ENCODE measurements at regions not wholly inside any gene's neighbourhood (a gene's known extent, or its start where the extent isn't known, plus 50 kb on each side); places are given as distances from the start of the nearest gene placed in this dataset.

- no peak for DNase-seq (ENCODE audit: low read depth)
Observed at GRCh38 chr6:154885214-154885613, 109.9 kb upstream of the TIAM2 start.

GRCh38 chr6:154886016-154886415, 109.1 kb upstream of the TIAM2 start:
- DNase-seq (ENCODE audit: low read depth), result no peak

- DNase-seq (ENCODE audit: low read depth), result no peak
Observed at GRCh38 chr6:154886471-154886870, 108.6 kb upstream of the TIAM2 start.

DNA sequence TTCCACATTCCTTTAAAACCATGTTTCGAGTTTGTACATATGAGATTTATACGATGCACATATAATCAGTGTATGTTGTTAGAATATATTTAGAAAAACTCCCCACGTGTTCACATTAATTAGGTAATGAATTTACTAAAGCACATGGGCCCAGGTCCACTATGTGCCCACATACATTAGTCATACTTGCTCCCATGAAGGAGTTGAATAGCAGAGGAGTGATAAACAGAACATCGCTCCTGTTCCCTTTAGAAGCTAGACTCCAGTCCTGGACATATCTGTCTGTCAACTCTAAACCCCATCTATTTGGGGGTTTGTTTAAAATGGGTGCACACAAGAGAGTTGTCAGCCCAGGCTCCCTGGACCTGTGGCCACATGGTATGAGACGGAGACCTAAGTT, 108.1 kb upstream of the TIAM2 start:
- DNase-seq (ENCODE audit: low read depth), result no peak

- DNase-seq (ENCODE audit: low read depth), result no peak
Observed at GRCh38 chr6:154888421-154889295, 106.5 kb upstream of the TIAM2 start.

GRCh38 chr6:154890874-154891273, 104.2 kb upstream of the TIAM2 start:
- no peak for DNase-seq (ENCODE audit: low read depth)

DNA sequence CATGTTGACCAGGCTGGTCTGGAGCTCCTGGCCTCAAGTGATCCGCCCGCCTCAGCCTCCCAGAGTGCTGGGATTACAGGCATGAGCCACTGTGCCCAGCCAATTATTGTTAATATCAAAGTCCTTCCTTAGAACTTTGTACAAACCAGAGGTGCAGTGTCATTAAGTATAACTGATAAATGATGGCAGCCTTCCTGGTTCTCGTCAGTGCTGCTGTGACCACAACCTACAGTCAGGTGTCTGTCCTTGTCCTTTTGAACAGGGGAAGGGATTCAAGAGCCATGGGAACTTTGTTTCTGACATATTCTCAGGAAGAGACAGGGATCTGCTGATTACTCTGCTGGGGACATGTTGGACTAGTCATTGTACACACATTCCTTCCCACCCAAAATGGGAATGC, 103.2 kb upstream of the TIAM2 start:
- DNase-seq (ENCODE audit: low read depth), result no peak

- DNase-seq (ENCODE audit: low read depth), result no peak
Observed at GRCh38 chr6:154893917-154894316, 101.2 kb upstream of the TIAM2 start.

- DNase-seq (ENCODE audit: low read depth), result no peak
Observed at GRCh38 chr6:154894902-154895301, 100.2 kb upstream of the TIAM2 start.

- no peak for DNase-seq (ENCODE audit: low read depth)
Observed at GRCh38 chr6:154895841-154896240, 99.3 kb upstream of the TIAM2 start.

DNA sequence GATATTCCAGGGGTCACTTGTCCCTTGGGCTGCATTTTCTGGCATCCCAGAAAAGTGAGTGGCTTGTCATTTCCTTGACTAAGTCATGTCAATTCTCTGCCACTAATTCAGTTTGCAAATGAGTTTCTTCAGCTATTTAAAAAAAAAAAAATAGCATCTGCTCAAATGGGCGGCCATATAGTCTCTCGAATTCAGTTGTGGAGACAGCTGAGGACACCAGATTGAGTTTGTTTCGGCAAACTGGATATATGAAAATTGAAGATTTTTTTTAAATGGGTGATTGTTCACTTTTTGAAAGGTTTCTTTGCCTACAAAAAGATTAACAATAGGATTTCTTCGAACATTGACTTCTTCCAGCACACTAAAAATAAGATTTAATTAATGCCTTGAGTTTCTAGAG, 96.3 kb upstream of the TIAM2 start:
- DNase-seq (ENCODE audit: low read depth), result no peak

GRCh38 chr6:154899824-154900463, 95.2 kb upstream of the TIAM2 start:
- DNase-seq (ENCODE audit: low read depth), result no peak

GRCh38 chr6:154901876-154902552, 93.1 kb upstream of the TIAM2 start:
- no peak for DNase-seq (ENCODE audit: low read depth)

GRCh38 chr6:154907291-154907690, 87.8 kb upstream of the TIAM2 start:
- DNase-seq (ENCODE audit: low read depth), result no peak

DNA sequence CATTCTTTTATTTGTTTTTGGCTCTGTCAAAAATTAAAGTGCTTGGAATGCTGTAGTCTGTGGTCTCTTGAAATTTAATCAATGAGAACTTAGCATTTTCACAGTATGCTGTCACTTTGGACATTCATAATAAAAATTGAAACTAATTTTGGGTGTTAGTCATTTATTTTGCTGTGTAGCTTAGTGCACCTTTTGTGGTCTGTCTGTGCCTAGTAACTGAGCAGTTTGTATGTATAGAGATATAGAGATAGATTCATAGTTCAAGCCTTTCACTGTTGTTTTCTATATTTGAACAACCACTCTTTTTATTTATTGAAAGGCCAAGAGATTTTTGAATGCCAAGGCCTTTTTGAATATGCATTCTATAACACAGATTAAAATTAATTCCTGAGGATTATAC, 86.4 kb upstream of the TIAM2 start:
- no peak for DNase-seq (ENCODE audit: low read depth)

- DNase-seq (ENCODE audit: low read depth), result no peak
Observed at GRCh38 chr6:154909311-154909710, 85.8 kb upstream of the TIAM2 start.

DNA sequence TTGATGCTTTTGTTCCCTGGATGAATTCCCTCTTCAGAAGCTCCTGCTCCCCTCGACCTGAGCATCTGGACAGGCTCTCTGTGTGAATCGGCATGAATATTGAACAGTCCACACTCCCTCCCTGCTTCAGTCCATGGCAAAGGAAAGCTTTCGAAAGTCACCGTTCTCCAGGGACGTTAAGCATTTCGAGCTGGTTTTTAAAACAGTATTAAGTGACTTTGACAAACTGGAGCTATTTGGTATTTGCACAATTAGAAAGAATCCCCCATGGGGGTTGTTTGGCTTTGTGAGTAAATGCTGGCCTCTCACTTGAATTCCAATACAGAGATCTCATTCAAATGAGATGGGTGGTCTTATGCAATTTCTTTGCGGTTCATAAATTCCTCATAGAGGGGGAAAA, 85.3 kb upstream of the TIAM2 start:
- DNase-seq (ENCODE audit: low read depth), result no peak

DNA sequence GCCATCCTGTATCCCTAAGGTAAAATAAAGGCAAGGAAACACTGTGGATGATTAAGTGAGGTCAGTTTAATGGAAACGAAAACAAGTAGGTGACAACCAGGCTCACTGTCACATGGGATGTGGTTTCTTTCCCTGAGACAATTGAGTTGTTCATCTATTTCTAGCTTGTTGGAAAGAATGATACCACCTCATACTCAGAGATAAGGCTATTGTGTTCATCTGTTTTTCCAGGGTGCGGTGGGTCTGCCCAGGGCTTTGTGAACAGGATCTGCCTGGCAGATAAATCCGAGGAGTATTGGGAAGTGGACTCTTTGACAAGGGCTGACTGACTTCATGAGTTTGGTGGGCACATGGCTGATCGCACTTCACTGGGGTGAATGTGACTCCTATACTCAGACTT, 80.8 kb upstream of the TIAM2 start:
- no peak for DNase-seq (ENCODE audit: low read depth)

DNA sequence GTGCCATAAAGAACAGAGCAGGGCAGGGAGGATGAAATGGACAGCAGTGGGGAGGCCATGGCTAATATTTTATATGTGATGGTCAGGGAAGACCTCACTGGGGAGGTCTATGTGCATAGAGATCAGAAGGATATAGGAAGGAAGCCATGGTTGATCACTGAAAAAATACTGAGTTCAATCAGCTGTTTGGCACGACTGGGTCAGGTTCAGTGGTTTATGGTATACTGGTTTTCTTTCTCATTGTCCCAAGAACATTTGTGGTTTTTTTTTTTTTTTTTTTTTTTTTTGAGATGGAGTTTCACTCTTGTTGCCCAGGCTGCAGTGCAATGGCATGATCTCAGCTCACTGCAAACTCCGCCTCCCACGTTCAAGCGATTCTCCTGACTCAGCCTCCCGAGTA, 78.3 kb upstream of the TIAM2 start:
- DNase-seq (ENCODE audit: low read depth), result no peak

DNA sequence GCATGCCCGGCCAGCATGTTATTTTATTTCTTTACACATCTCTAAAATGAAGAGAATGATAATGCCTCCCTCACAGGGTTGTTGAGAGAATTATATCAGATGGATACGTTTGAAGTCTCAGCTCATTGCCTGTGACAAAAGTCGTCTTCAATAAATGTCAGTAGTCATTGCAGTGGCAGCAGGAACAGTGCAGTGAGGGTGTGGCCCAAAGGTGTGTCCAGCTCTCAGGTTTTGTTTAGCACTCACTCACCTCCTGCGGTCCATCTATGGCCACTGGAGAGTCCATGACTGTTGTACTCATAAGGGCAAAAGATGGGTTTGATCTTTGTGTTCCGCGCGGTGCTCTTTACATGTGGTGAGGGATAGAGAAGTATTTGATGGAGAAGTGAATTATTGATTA, 77.2 kb upstream of the TIAM2 start:
- no peak for DNase-seq (ENCODE audit: low read depth)

DNA sequence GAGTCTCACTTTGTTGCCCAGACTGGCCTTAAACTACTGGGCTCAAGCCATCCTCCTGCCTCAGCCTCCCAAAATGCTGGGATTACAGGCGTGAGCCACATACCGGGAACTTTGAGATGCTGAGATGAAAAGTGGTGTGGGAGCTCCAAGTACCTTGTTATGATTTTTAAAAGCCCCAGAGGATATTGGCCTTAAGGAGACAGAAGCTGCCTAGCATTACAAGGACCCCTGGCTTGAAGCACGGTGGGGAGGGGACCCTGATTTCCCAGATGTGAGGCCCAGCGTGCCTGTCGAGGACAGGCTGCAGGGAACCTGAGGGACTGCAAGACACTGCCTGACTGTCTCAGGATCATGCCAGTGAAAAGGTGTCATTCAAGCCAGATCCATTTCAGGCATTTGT, 75.3 kb upstream of the TIAM2 start:
- no peak for DNase-seq (ENCODE audit: low read depth)

DNA sequence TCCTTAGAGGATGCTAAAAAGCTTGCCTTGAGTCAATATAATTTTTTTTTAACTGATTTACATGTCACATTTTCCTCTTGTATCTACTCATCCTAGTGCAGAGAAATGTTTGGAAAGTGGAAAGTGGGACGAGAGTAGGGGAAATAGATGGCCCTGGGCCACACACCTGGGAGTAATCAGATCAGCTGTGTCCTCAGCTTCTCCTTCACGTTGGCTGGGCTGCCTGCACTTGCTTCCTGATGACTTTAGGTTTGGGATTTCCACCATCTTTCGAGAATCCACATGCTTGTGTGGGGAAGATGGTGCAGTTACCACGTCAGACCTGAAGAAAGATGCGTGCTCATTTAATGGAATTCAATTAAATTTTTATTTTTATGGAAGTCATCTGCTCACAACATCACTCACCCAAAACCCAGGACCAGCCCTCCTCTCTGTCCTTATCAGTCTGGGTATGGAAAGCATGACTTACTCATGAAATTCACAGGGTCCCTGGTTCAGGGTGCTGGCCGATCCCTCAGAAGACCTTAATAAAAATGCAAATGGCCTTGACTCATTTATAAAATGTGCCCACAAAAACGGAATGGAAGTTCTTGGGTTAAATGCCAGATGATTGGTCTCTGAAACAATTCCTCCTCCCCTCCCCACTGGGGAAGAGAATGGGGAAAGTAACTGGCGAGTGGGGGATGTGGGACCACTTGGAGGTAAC, 74.5 kb upstream of the TIAM2 start:
- DNase-seq (ENCODE audit: low read depth), result no peak

- DNase-seq (ENCODE audit: low read depth), result no peak
Observed at GRCh38 chr6:154921482-154921881, 73.6 kb upstream of the TIAM2 start.

Data from activated T-cell treated with anti-CD3 and anti-CD28 coated beads for 48 hours (primary cell).